ENCODE measurements at regions not wholly inside any gene's neighbourhood (a gene's known extent, or its start where the extent isn't known, plus 50 kb on each side); places are given as distances from the start of the nearest gene placed in this dataset.

- no peaks in the 10 kb centered on the region for H3K9me3 Mint-ChIP-seq (ENCODE audit: unreplicated experiment)
- Histone ChIP-seq H3K36me3 (ENCODE audit: control insufficient read depth, insufficient read depth, low read length) (no peaks in the 10 kb centered on the region), H3K4me3 (ENCODE audit: low read depth, low read length) (no peak overlapping the region), H3K9me3 (no peaks in the 10 kb centered on the region), H3K4me1 (peaks cover 37% of the 10 kb centered on the region), H3K27me3 (replicated peaks; ENCODE audit: control insufficient read depth, insufficient read depth, low read length) (no peaks in the 10 kb centered on the region)
- BruUV-seq (replicated peaks), result no TSS peak
- no peak for TF ChIP-seq CTCF (IDR thresholded peaks at IDR 0.05; ENCODE audit: insufficient read depth in 1 of 2, low read depth in 1 of 2, low read length in 1 of 2, severe bottlenecking in 1 of 2, unreplicated experiment in 1 of 2)
- no peaks in the 10 kb centered on the region for H3K27me3 Mint-ChIP-seq (ENCODE audit: insufficient read depth, unreplicated experiment)
- H3K36me3 Mint-ChIP-seq (ENCODE audit: insufficient read depth, unreplicated experiment), result no peaks in the 10 kb centered on the region
- DNase-seq, result no peak
- peaks cover 19% of the 10 kb centered on the region for H3K4me1 Mint-ChIP-seq (ENCODE audit: low read depth, unreplicated experiment)
- ChIA-PET CTCF (no interaction called here), POLR2A (interaction anchor here (0.6 kb wide), 1 partner anchor 284 kb away, joined by 3 read pairs; no protein-coding TSS in a partner anchor)
- intact Hi-C loops (cut with micrococcal nuclease; ENCODE audit: unreplicated experiment), result no loop called here
- no peak overlapping the region for H3K4me3 Mint-ChIP-seq (ENCODE audit: unreplicated experiment)
- H3K27ac Mint-ChIP-seq (ENCODE audit: unreplicated experiment), result peak overlapping the region; percentile 70
Observed at GRCh38 chr1:112794654-112795239, 79.6 kb upstream of the PPM1J start.

GRCh38 chr1:112793631-112794565, 78.8 kb upstream of the PPM1J start:
- Histone ChIP-seq H3K9me3 (no peaks in the 10 kb centered on the region), H3K4me3 (ENCODE audit: low read depth, low read length) (no peak overlapping the region), H3K36me3 (ENCODE audit: control insufficient read depth, insufficient read depth, low read length) (no peaks in the 10 kb centered on the region), H3K4me1 (peaks cover 37% of the 10 kb centered on the region), H3K27me3 (replicated peaks; ENCODE audit: control insufficient read depth, insufficient read depth, low read length) (no peaks in the 10 kb centered on the region)
- Mint-ChIP-seq H3K9me3 (ENCODE audit: unreplicated experiment) (no peaks in the 10 kb centered on the region), H3K36me3 (ENCODE audit: insufficient read depth, unreplicated experiment) (no peaks in the 10 kb centered on the region), H3K4me3 (ENCODE audit: unreplicated experiment) (no peak overlapping the region), H3K27ac (ENCODE audit: unreplicated experiment) (peak overlapping the region; percentile 70), H3K27me3 (ENCODE audit: insufficient read depth, unreplicated experiment) (no peaks in the 10 kb centered on the region), H3K4me1 (ENCODE audit: low read depth, unreplicated experiment) (peaks cover 19% of the 10 kb centered on the region)
- no peak for DNase-seq
- no peak for TF ChIP-seq CTCF (IDR thresholded peaks at IDR 0.05; ENCODE audit: insufficient read depth in 1 of 2, low read depth in 1 of 2, low read length in 1 of 2, severe bottlenecking in 1 of 2, unreplicated experiment in 1 of 2)
- intact Hi-C loops (cut with micrococcal nuclease; ENCODE audit: unreplicated experiment), result no loop called here
- ChIA-PET POLR2A (no interaction called here), CTCF (interaction anchor here (0.6 kb wide), 1 partner anchor 24 kb away, joined by 8 read pairs; no protein-coding TSS in a partner anchor)
- no TSS peak for BruUV-seq (replicated peaks)

DNA sequence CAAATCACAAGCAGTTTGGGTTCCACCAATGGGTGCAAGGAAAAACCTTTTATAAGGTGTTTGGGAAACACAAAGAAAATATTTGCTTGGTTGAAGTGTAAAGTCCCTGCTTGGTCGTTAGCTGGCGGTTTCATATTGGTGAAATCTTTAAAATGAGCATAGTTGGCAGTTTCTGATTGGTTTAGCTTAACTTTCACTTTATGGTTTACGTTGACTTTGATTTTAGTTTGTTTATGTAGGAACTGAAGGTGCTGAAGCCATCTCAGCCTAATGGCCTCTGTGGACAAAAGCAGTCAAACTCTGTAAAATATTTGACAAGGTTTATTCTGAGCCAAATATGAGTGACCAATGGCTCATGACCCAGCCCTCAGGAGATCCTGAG, 76.6 kb upstream of the PPM1J start:
- intact Hi-C loops (cut with micrococcal nuclease; ENCODE audit: unreplicated experiment), result no loop called here
- H3K27me3 ChIP-seq (replicated peaks; ENCODE audit: control insufficient read depth, insufficient read depth, low read length), result no peaks in the 10 kb centered on the region
- H3K9me3 ChIP-seq, result no peaks in the 10 kb centered on the region
- no peaks in the 10 kb centered on the region for H3K36me3 ChIP-seq (ENCODE audit: control insufficient read depth, insufficient read depth, low read length)
- BruUV-seq (replicated peaks), result no TSS peak
- no peak for DNase-seq
- no peaks in the 10 kb centered on the region for H3K36me3 Mint-ChIP-seq (ENCODE audit: insufficient read depth, unreplicated experiment)
- H3K4me3 Mint-ChIP-seq (ENCODE audit: unreplicated experiment), result no peak overlapping the region
- no peak for TF ChIP-seq CTCF (IDR thresholded peaks at IDR 0.05; ENCODE audit: insufficient read depth in 1 of 2, low read depth in 1 of 2, low read length in 1 of 2, severe bottlenecking in 1 of 2, unreplicated experiment in 1 of 2)
- no peaks in the 10 kb centered on the region for H3K9me3 Mint-ChIP-seq (ENCODE audit: unreplicated experiment)
- ChIA-PET CTCF (interaction anchor here (0.6 kb wide), 1 partner anchor 26 kb away, joined by 8 read pairs; no protein-coding TSS in a partner anchor), POLR2A (no interaction called here)
- no peak overlapping the region for H3K4me3 ChIP-seq (ENCODE audit: low read depth, low read length)
- peaks cover 37% of the 10 kb centered on the region for H3K4me1 ChIP-seq
- H3K27ac Mint-ChIP-seq (ENCODE audit: unreplicated experiment), result peak overlapping the region; percentile 63
- no peaks in the 10 kb centered on the region for H3K27me3 Mint-ChIP-seq (ENCODE audit: insufficient read depth, unreplicated experiment)
- peaks cover 19% of the 10 kb centered on the region for H3K4me1 Mint-ChIP-seq (ENCODE audit: low read depth, unreplicated experiment)

Measured in Caco-2 (cell line).